ENCODE measurements at regions not wholly inside any gene's neighbourhood (a gene's known extent, or its start where the extent isn't known, plus 50 kb on each side); places are given as distances from the start of the nearest gene placed in this dataset.

GRCh38 chr5:111010783-111011182, 60.7 kb upstream of the TSLP start:
- TF ChIP-seq, protein P1, sequence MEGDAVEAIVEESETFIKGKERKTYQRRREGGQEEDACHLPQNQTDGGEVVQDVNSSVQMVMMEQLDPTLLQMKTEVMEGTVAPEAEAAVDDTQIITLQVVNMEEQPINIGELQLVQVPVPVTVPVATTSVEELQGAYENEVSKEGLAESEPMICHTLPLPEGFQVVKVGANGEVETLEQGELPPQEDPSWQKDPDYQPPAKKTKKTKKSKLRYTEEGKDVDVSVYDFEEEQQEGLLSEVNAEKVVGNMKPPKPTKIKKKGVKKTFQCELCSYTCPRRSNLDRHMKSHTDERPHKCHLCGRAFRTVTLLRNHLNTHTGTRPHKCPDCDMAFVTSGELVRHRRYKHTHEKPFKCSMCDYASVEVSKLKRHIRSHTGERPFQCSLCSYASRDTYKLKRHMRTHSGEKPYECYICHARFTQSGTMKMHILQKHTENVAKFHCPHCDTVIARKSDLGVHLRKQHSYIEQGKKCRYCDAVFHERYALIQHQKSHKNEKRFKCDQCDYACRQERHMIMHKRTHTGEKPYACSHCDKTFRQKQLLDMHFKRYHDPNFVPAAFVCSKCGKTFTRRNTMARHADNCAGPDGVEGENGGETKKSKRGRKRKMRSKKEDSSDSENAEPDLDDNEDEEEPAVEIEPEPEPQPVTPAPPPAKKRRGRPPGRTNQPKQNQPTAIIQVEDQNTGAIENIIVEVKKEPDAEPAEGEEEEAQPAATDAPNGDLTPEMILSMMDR (IDR thresholded peaks at IDR 0.05; ENCODE audit: low read depth, low read length), result no peak
- no peaks in the 10 kb centered on the region for H3K36me3 ChIP-seq
- DNase-seq, result no peak
- H3K4me3 ChIP-seq (ENCODE audit: low read depth, low read length), result no peak overlapping the region
- H3K9me3 ChIP-seq (ENCODE audit: severe bottlenecking), result no peaks in the 10 kb centered on the region
- no peak overlapping the region for H3K27ac ChIP-seq
- no peaks in the 10 kb centered on the region for H3K27me3 ChIP-seq (ENCODE audit: insufficient read depth, low read depth, severe bottlenecking)

DNA sequence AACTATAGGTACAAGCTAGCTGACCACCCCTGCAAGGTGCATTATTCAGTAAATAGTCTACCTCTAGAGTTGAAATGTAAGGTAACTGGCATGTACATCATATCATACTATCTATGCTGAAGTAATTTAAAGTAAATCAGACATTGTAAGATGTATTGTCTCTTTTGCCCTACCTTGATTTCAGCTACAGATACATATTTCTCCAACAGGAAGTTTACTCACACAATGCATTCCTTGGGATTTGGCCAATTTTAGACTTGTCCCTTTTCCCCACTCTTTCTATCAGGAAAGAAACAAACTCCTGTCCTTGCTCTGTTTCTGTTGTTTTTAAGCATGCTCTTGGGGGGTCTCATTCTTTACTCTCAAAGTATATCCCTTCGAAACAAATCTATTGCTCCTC, 58.5 kb upstream of the TSLP start:
- no peak overlapping the region for H3K4me3 ChIP-seq (ENCODE audit: low read depth, low read length)
- H3K9me3 ChIP-seq (ENCODE audit: severe bottlenecking), result no peaks in the 10 kb centered on the region
- H3K27ac ChIP-seq, result no peak overlapping the region
- DNase-seq, result no peak
- H3K27me3 ChIP-seq (ENCODE audit: insufficient read depth, low read depth, severe bottlenecking), result no peaks in the 10 kb centered on the region
- TF ChIP-seq, protein P1 (IDR thresholded peaks at IDR 0.05; ENCODE audit: low read depth, low read length), result no peak
- H3K36me3 ChIP-seq, result no peaks in the 10 kb centered on the region

DNA sequence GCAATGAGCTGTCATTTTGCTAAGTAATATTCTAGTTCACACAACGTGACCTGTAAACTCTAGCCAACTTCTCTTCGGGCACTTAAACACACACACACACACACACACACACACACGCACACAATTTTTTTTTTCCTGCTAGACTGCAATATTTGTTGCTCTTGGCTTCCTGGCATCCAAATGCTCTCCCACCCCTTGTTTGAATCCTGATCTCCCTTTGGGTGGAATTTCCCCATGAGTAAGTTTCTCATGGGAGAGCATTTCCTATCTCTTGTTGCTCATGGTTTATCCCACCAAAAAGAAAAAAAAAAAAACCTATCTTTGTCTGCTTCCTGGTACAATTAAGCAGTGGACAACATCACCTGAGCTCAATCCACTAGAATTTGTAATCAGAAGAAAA, 54.7 kb upstream of the TSLP start:
- no peak overlapping the region for H3K4me3 ChIP-seq (ENCODE audit: low read depth, low read length)
- no peaks in the 10 kb centered on the region for H3K9me3 ChIP-seq (ENCODE audit: severe bottlenecking)
- H3K27me3 ChIP-seq (ENCODE audit: insufficient read depth, low read depth, severe bottlenecking), result no peaks in the 10 kb centered on the region
- TF ChIP-seq, protein P1 (IDR thresholded peaks at IDR 0.05; ENCODE audit: low read depth, low read length), result no peak
- H3K27ac ChIP-seq, result no peak overlapping the region
- no peaks in the 10 kb centered on the region for H3K36me3 ChIP-seq
- no peak for DNase-seq

DNA sequence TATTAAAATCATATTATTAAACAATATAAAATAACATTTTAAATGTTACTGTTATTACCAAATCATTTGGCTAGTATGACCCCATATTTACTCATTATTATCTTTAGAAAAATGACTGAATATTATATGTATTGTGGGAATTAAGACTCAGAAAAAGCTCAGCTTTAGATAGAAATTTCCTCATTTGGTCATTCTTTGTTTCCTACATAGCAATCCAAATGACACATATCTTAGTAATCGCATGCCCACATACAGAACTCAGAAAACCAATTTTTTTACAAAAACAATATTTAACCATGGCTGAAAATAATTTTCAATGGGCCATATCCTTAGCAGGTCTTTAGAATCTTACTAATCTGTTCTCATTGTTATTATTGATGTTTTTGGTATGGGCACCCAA, 53.8 kb upstream of the TSLP start:
- TF ChIP-seq, protein P1 (IDR thresholded peaks at IDR 0.05; ENCODE audit: low read depth, low read length), result no peak
- DNase-seq, result no peak
- Histone ChIP-seq H3K27me3 (ENCODE audit: insufficient read depth, low read depth, severe bottlenecking) (no peaks in the 10 kb centered on the region), H3K36me3 (no peaks in the 10 kb centered on the region), H3K27ac (no peak overlapping the region), H3K4me3 (ENCODE audit: low read depth, low read length) (no peak overlapping the region), H3K9me3 (ENCODE audit: severe bottlenecking) (no peaks in the 10 kb centered on the region)
